ENCODE measurements at regions not wholly inside any gene's neighbourhood (a gene's known extent, or its start where the extent isn't known, plus 50 kb on each side); places are given as distances from the start of the nearest gene placed in this dataset.
A peak's percentile ranks its signal among the peaks of the same experiment; 100 is the strongest.

DNA sequence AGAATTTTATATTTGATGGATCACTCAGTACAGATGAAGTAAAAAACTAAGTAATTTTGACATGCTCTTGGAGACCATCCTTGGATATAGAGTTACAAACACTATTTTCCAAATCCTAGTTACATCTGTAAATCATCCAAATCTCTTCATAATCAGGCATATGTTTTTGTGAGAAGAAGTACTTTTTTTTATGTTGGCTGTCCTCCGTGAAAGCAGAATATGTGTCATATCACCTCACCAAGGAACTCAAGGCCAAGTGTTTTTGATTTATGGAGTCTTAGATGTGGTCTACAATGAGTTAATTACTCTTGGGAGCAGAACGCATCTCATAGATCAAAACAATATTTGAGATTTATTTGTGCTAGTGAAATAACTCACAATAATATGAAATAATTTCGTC lies 416.5 kb upstream of the TGFBR2 start:
- H3K4me3 ChIP-seq (ENCODE audit: control insufficient read depth, low read depth, low read length): no peak overlapping the region
- TF ChIP-seq, protein P1, sequence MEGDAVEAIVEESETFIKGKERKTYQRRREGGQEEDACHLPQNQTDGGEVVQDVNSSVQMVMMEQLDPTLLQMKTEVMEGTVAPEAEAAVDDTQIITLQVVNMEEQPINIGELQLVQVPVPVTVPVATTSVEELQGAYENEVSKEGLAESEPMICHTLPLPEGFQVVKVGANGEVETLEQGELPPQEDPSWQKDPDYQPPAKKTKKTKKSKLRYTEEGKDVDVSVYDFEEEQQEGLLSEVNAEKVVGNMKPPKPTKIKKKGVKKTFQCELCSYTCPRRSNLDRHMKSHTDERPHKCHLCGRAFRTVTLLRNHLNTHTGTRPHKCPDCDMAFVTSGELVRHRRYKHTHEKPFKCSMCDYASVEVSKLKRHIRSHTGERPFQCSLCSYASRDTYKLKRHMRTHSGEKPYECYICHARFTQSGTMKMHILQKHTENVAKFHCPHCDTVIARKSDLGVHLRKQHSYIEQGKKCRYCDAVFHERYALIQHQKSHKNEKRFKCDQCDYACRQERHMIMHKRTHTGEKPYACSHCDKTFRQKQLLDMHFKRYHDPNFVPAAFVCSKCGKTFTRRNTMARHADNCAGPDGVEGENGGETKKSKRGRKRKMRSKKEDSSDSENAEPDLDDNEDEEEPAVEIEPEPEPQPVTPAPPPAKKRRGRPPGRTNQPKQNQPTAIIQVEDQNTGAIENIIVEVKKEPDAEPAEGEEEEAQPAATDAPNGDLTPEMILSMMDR (conservative IDR thresholded peaks at IDR 0.05; ENCODE audit: control insufficient read depth, insufficient read depth, low read depth, low read length): no peak
- DNase-seq (ENCODE audit: low read depth): peak; percentile 30

DNA sequence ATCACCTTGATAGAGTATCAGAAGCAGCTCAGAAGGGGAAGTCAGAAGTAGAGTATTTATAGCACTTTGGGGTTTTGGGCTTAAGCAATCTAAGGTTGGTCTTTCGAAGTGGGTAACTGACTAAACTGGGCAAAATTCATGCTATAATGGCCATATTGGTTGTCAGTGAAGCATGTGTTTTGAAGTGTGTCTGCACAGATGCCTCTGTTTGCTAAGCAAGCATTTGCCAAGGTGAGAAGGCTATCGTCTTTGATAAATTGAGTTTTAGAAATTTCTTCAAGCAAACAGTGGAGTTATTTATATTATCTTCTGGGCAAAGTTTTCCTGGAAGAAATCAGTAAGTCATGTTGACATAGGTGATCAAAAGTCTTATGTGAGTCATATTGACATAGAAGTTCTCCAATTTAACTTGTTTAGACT lies 412.8 kb upstream of the TGFBR2 start:
- DNase-seq (ENCODE audit: low read depth): no peak
- no peak overlapping the region for H3K4me3 ChIP-seq (ENCODE audit: control insufficient read depth, low read depth, low read length)
- TF ChIP-seq, protein P1 (conservative IDR thresholded peaks at IDR 0.05; ENCODE audit: control insufficient read depth, insufficient read depth, low read depth, low read length): no peak

DNA sequence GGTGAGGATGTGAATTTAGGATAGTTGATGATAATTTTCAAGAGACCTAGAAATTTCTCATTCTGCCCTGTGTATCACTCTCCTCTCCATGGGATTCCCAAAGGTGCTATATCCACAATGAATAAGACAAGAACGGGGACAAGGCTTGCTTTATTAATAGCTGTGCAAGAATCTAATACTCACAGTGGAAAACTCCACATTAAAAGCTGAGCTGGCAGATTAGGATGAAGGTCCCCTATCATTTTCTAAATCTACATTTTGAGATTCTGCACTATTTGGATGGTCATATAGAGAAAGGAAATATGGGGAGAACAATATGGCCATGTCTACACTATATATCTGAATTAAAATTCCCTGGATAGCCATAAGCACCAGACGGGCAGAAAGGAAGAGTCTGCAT lies 411.0 kb upstream of the TGFBR2 start:
- no peak for DNase-seq (ENCODE audit: low read depth)
- H3K4me3 ChIP-seq (ENCODE audit: control insufficient read depth, low read depth, low read length): no peak overlapping the region
- TF ChIP-seq, protein P1 (conservative IDR thresholded peaks at IDR 0.05; ENCODE audit: control insufficient read depth, insufficient read depth, low read depth, low read length): no peak

DNA sequence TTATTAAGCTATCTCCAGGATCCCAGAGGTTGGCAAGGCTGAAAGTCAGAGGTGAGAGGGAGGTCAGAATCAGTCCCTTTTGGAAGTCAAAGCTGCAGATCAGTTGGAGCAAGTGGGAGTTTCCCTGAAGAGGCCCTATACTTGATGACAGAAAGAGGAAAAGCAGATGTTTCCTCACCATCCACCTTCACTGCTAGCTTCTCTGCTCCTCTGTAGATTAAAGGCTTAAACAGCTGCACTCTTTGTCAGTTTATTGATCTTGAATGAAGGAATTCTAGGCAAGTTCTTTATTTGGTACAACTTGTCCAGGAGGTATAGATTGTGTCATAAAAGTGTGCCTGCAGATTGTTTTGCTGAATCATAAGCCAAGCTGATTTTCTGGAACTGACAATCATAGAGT lies 408.2 kb upstream of the TGFBR2 start:
- DNase-seq (ENCODE audit: low read depth): peak; percentile 37
- H3K4me3 ChIP-seq (ENCODE audit: control insufficient read depth, low read depth, low read length): no peak overlapping the region
- TF ChIP-seq, protein P1 (conservative IDR thresholded peaks at IDR 0.05; ENCODE audit: control insufficient read depth, insufficient read depth, low read depth, low read length): no peak

DNA sequence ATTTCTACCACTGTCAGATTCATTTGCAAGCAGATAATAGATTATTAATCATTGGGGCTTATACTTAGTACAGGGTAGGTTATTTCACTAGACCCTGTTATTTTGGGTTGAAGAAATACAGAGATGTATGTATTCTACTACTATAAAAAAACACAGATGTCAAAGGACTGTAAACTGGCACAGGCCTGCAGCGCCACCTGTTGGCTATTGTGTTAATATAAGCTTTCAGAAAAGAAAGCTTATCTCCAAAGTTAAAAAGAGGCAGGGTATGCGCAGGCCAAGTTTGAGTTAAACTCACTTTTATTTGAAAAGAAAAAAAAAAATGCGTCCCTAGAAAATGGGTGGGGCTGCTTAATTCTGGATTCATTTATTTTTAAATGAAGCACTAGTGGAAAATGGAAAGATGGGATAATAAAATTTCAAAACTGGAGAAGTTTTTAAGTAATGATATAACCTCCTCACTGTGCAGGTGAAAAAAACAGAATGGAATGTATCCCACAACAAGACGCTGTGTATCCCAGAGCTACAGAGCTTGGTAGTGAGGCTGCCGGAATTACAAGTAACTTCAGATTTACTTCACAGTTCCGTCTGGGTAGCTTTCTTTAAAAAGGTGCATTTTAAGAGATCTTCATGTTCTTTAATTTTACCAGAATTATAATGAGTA lies 407.2 kb upstream of the TGFBR2 start:
- DNase-seq (ENCODE audit: low read depth): peak; percentile 75
- TF ChIP-seq, protein P1 (conservative IDR thresholded peaks at IDR 0.05; ENCODE audit: control insufficient read depth, insufficient read depth, low read depth, low read length): peak; percentile 67
- no peak overlapping the region for H3K4me3 ChIP-seq (ENCODE audit: control insufficient read depth, low read depth, low read length)

DNA sequence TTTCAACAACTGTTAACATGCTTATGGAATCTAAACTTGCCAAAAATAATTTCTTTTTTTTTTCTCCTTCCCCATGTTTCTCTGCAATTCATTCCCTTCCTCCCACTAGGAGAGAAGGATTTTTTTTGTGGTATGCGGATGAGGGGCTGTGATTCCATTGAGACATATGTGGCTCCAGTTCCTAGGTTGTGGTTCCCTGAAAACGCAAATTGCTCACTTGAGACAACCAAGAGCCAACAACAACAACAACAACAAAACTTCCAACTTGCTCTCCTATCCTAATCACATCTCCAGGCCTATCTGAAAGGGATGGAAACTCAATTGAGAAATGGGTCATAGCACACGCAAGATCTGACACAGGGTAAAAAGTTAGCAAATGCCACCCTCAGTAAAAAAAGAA lies 406.5 kb upstream of the TGFBR2 start:
- no peak overlapping the region for H3K4me3 ChIP-seq (ENCODE audit: control insufficient read depth, low read depth, low read length)
- peak; percentile 89 for DNase-seq (ENCODE audit: low read depth)
- TF ChIP-seq, protein P1 (conservative IDR thresholded peaks at IDR 0.05; ENCODE audit: control insufficient read depth, insufficient read depth, low read depth, low read length): no peak

DNA sequence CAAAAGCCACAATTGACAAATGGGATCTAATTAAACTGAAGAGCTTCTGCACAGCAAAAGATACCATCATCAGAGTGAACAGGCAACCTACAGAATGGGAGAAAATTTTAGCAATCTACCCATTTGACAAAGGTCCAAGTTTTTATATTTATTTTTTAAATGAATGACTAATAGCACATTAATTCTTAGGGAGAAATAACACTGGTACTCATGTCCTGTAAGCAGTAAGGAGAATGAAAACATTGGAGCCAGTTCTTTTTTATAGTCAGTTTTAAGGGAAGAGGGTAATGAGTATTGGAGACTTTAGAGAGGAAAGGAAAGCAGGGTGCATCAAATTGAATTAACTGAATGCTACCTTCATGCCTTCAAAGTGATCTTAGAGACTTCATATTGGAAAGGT lies 404.7 kb upstream of the TGFBR2 start:
- no peak overlapping the region for H3K4me3 ChIP-seq (ENCODE audit: control insufficient read depth, low read depth, low read length)
- DNase-seq (ENCODE audit: low read depth): peak; percentile 33
- TF ChIP-seq, protein P1 (conservative IDR thresholded peaks at IDR 0.05; ENCODE audit: control insufficient read depth, insufficient read depth, low read depth, low read length): no peak
